ENCODE measurements at regions not wholly inside any gene's neighbourhood (a gene's known extent, or its start where the extent isn't known, plus 50 kb on each side); places are given as distances from the start of the nearest gene placed in this dataset.

GRCh38 chr7:120030876-120031275, 242.1 kb upstream of the KCND2 start:
- TF ChIP-seq CTCF (IDR thresholded peaks at IDR 0.05; ENCODE audit: insufficient read depth, low read length, poor library complexity, severe bottlenecking) (no peak), EZH2phosphoT487 (conservative IDR thresholded peaks at IDR 0.05; ENCODE audit: low read length) (no peak)
